Panc1 (cell line): ENCODE measurements at regions not wholly inside any gene's neighbourhood (a gene's known extent, or its start where the extent isn't known, plus 50 kb on each side); places are given as distances from the start of the nearest gene placed in this dataset.
"Not testable (repeated sequence)": the region's sequence is repeated elsewhere in the genome, so short reads cannot be mapped to it uniquely, and the experiment has no call there.

ENCODE experiments used
- POLR2AphosphoS5 ChIP-seq: IDR thresholded peaks from 2 replicates; pipeline ENCODE4 v1.6.1; 2012; ENCODE audit warnings: mild to moderate bottlenecking, low read depth, low read length, moderate library complexity
- SIN3A ChIP-seq: IDR thresholded peaks from 2 replicates; pipeline ENCODE4 v1.6.1; 2012; ENCODE audit warnings: low read depth, mild to moderate bottlenecking, low read length, moderate library complexity, borderline replicate concordance; ENCODE audit not compliant: insufficient read depth
- TCF7L2 ChIP-seq: IDR thresholded peaks from 2 replicates; pipeline ENCODE4 v1.6.1; 2011; ENCODE audit warnings: mild to moderate bottlenecking, low read depth, low read length, inconsistent platforms
- TF ChIP-seq, protein P1 (sequence below): fragments of 450-650 bp; IDR thresholded peaks from 2 replicates; pipeline ENCODE4 v1.5.1; 2017; ENCODE audit warnings: mild to moderate bottlenecking
- TF ChIP-seq, protein P2 (sequence below), 2 experiments: IDR thresholded peaks; 2 replicates each; pipeline ENCODE4 v1.6.1; 2011 to 2012; ENCODE audit warnings: low read depth in 2 of 2, control low read depth in 1 of 2, low read length in 1 of 2, mild to moderate bottlenecking in 1 of 2, moderate library complexity in 1 of 2; ENCODE audit not compliant: insufficient read depth in 1 of 2

DNA sequence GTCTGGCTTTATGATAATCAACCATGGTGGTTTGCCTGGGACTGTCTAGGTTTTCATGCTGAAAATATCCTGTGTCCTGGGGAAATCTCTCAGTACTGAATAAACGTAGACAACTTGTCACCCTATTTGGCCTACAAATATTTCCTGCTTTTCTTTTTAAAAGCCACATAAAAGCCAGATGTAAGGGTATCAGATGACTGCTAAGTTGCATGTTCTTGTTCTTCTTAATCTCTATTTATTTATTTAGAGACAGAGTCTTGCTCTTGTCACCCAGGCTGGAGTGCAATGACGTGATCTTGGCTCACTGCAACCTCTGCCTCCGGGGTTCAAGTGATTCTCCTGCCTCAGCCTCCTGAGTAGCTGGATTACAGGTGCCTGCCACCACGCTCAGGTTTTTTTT lies 117.7 kb downstream of the DCK start:
- TF ChIP-seq, protein P1, sequence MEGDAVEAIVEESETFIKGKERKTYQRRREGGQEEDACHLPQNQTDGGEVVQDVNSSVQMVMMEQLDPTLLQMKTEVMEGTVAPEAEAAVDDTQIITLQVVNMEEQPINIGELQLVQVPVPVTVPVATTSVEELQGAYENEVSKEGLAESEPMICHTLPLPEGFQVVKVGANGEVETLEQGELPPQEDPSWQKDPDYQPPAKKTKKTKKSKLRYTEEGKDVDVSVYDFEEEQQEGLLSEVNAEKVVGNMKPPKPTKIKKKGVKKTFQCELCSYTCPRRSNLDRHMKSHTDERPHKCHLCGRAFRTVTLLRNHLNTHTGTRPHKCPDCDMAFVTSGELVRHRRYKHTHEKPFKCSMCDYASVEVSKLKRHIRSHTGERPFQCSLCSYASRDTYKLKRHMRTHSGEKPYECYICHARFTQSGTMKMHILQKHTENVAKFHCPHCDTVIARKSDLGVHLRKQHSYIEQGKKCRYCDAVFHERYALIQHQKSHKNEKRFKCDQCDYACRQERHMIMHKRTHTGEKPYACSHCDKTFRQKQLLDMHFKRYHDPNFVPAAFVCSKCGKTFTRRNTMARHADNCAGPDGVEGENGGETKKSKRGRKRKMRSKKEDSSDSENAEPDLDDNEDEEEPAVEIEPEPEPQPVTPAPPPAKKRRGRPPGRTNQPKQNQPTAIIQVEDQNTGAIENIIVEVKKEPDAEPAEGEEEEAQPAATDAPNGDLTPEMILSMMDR, result not testable (repeated sequence)
- not testable (repeated sequence) for TF ChIP-seq POLR2AphosphoS5, SIN3A, TCF7L2
- TF ChIP-seq, protein P2, sequence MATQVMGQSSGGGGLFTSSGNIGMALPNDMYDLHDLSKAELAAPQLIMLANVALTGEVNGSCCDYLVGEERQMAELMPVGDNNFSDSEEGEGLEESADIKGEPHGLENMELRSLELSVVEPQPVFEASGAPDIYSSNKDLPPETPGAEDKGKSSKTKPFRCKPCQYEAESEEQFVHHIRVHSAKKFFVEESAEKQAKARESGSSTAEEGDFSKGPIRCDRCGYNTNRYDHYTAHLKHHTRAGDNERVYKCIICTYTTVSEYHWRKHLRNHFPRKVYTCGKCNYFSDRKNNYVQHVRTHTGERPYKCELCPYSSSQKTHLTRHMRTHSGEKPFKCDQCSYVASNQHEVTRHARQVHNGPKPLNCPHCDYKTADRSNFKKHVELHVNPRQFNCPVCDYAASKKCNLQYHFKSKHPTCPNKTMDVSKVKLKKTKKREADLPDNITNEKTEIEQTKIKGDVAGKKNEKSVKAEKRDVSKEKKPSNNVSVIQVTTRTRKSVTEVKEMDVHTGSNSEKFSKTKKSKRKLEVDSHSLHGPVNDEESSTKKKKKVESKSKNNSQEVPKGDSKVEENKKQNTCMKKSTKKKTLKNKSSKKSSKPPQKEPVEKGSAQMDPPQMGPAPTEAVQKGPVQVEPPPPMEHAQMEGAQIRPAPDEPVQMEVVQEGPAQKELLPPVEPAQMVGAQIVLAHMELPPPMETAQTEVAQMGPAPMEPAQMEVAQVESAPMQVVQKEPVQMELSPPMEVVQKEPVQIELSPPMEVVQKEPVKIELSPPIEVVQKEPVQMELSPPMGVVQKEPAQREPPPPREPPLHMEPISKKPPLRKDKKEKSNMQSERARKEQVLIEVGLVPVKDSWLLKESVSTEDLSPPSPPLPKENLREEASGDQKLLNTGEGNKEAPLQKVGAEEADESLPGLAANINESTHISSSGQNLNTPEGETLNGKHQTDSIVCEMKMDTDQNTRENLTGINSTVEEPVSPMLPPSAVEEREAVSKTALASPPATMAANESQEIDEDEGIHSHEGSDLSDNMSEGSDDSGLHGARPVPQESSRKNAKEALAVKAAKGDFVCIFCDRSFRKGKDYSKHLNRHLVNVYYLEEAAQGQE (IDR thresholded peaks at IDR 0.05; ENCODE audit: insufficient read depth in 1 of 2, low read depth in 2 of 2, low read length in 1 of 2), result not testable (repeated sequence)
